ENCODE measurements at regions not wholly inside any gene's neighbourhood (a gene's known extent, or its start where the extent isn't known, plus 50 kb on each side); places are given as distances from the start of the nearest gene placed in this dataset.

DNA sequence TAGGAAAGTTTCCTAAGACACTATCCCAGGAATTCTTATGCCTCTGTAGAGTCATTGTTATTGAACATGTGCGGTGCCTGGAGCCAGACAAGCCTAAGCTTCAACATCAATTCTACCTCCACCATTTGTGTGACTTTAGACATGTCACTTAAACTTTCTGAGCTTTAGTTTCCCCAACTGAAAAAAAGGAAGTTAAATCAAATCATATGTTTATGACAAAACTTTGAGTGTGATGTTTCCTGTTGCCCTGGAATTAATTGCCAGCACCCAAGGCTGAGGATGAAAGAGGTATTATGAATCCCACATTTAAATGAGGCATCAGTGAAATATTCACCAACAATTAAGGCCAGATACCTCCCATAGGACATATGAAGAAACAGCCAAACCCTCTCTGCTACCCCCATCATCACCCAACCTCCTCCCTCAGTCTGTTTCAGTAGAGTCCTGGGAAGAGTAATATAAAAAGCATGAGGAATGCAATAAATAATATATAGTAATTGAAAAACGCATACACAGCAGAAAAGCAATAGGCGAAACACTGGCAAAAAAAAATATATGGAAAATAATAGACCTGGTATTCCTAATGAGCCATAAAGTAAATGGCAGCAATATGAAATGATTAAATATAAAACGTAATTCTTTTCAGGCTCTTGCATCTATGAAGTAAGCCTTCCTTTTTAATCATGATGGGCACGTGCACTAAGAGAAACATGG is 182.0 kb upstream of the DCN start:
- Mint-ChIP-seq H3K4me1 (ENCODE audit: low read depth, unreplicated experiment) (no peaks in the 10 kb centered on the region), H3K27me3 (ENCODE audit: insufficient read depth, unreplicated experiment) (peaks cover 4% of the 10 kb centered on the region), H3K27ac (ENCODE audit: unreplicated experiment) (no peak overlapping the region), H3K36me3 (ENCODE audit: insufficient read depth, unreplicated experiment) (no peaks in the 10 kb centered on the region), H3K4me3 (ENCODE audit: unreplicated experiment) (no peak overlapping the region), H3K9me3 (ENCODE audit: unreplicated experiment) (no peaks in the 10 kb centered on the region)
- H3K4me1 ChIP-seq: no peaks in the 10 kb centered on the region
- POLR2A ChIA-PET: no interaction called here
- TF ChIP-seq, protein P1, sequence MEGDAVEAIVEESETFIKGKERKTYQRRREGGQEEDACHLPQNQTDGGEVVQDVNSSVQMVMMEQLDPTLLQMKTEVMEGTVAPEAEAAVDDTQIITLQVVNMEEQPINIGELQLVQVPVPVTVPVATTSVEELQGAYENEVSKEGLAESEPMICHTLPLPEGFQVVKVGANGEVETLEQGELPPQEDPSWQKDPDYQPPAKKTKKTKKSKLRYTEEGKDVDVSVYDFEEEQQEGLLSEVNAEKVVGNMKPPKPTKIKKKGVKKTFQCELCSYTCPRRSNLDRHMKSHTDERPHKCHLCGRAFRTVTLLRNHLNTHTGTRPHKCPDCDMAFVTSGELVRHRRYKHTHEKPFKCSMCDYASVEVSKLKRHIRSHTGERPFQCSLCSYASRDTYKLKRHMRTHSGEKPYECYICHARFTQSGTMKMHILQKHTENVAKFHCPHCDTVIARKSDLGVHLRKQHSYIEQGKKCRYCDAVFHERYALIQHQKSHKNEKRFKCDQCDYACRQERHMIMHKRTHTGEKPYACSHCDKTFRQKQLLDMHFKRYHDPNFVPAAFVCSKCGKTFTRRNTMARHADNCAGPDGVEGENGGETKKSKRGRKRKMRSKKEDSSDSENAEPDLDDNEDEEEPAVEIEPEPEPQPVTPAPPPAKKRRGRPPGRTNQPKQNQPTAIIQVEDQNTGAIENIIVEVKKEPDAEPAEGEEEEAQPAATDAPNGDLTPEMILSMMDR (IDR thresholded peaks at IDR 0.05; ENCODE audit: insufficient read depth in 1 of 2, low read depth in 1 of 2, low read length in 1 of 2, severe bottlenecking in 1 of 2, unreplicated experiment in 1 of 2): no peak
- no peaks in the 10 kb centered on the region for H3K36me3 ChIP-seq (ENCODE audit: control insufficient read depth, insufficient read depth, low read length)
- BruUV-seq (replicated peaks): no TSS peak
- intact Hi-C loops (cut with micrococcal nuclease; ENCODE audit: unreplicated experiment): loop anchor here (5.0 kb wide), 1 partner anchor 1208 kb away; no protein-coding TSS in a partner anchor
- H3K27me3 ChIP-seq (replicated peaks; ENCODE audit: control insufficient read depth, insufficient read depth, low read length): no peaks in the 10 kb centered on the region
- no peak for DNase-seq
- no peaks in the 10 kb centered on the region for H3K9me3 ChIP-seq
- CTCF ChIA-PET: no interaction called here
- no peak overlapping the region for H3K4me3 ChIP-seq (ENCODE audit: low read depth, low read length)

- Mint-ChIP-seq H3K27ac (ENCODE audit: unreplicated experiment) (no peak overlapping the region), H3K4me3 (ENCODE audit: unreplicated experiment) (no peak overlapping the region), H3K9me3 (ENCODE audit: unreplicated experiment) (no peaks in the 10 kb centered on the region), H3K4me1 (ENCODE audit: low read depth, unreplicated experiment) (peaks cover 8% of the 10 kb centered on the region), H3K36me3 (ENCODE audit: insufficient read depth, unreplicated experiment) (no peaks in the 10 kb centered on the region), H3K27me3 (ENCODE audit: insufficient read depth, unreplicated experiment) (peaks cover 3% of the 10 kb centered on the region)
- POLR2A ChIA-PET: no interaction called here
- Histone ChIP-seq H3K36me3 (ENCODE audit: control insufficient read depth, insufficient read depth, low read length) (no peaks in the 10 kb centered on the region), H3K4me3 (ENCODE audit: low read depth, low read length) (no peak overlapping the region), H3K4me1 (peaks cover 13% of the 10 kb centered on the region), H3K9me3 (no peaks in the 10 kb centered on the region), H3K27me3 (replicated peaks; ENCODE audit: control insufficient read depth, insufficient read depth, low read length) (no peaks in the 10 kb centered on the region)
- BruUV-seq (replicated peaks): no TSS peak
- intact Hi-C loops (cut with micrococcal nuclease; ENCODE audit: unreplicated experiment): loop anchor here (5.0 kb wide), 1 partner anchor 1210 kb away; no protein-coding TSS in a partner anchor
- DNase-seq: peak in 1 of 2 experiments; percentile 12
- TF ChIP-seq, protein P1 (IDR thresholded peaks at IDR 0.05; ENCODE audit: insufficient read depth in 1 of 2, low read depth in 1 of 2, low read length in 1 of 2, severe bottlenecking in 1 of 2, unreplicated experiment in 1 of 2): peak; percentile 37 to 42
- CTCF ChIA-PET: no interaction called here
Observed at GRCh38 chr12:91361864-91362263, 179.2 kb upstream of the DCN start.

DNA sequence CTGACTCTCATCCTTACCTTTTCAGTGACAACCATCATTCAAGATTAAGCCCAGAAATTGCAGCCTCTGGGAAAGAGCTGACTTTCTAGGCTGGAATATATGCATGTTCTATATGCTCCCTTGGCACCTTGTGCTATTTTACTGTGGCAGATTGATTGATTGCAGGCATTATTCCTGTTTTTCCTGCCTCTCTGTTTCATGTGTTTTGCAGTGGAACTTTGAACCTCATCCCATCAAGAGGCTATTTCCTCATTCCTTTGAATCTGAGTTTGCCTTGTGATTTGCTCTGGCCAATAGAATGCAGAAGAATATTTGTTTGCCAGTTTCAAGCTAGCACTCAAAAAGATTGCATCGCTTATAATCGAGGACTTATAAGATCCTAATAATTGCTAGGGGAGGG is 174.8 kb upstream of the DCN start:
- intact Hi-C loops (cut with micrococcal nuclease; ENCODE audit: unreplicated experiment): no loop called here
- ChIA-PET POLR2A (no interaction called here), CTCF (no interaction called here)
- H3K27ac Mint-ChIP-seq (ENCODE audit: unreplicated experiment): peak overlapping the region; percentile 72
- Histone ChIP-seq H3K9me3 (no peaks in the 10 kb centered on the region), H3K27me3 (replicated peaks; ENCODE audit: control insufficient read depth, insufficient read depth, low read length) (no peaks in the 10 kb centered on the region), H3K4me1 (peaks cover 16% of the 10 kb centered on the region), H3K36me3 (ENCODE audit: control insufficient read depth, insufficient read depth, low read length) (no peaks in the 10 kb centered on the region), H3K4me3 (ENCODE audit: low read depth, low read length) (no peak overlapping the region)
- no peaks in the 10 kb centered on the region for H3K27me3 Mint-ChIP-seq (ENCODE audit: insufficient read depth, unreplicated experiment)
- peaks cover 8% of the 10 kb centered on the region for H3K4me1 Mint-ChIP-seq (ENCODE audit: low read depth, unreplicated experiment)
- no peaks in the 10 kb centered on the region for H3K36me3 Mint-ChIP-seq (ENCODE audit: insufficient read depth, unreplicated experiment)
- no TSS peak for BruUV-seq (replicated peaks)
- no peaks in the 10 kb centered on the region for H3K9me3 Mint-ChIP-seq (ENCODE audit: unreplicated experiment)
- TF ChIP-seq, protein P1 (IDR thresholded peaks at IDR 0.05; ENCODE audit: insufficient read depth in 1 of 2, low read depth in 1 of 2, low read length in 1 of 2, severe bottlenecking in 1 of 2, unreplicated experiment in 1 of 2): no peak
- peak in 1 of 2 experiments; percentile 56 for DNase-seq
- peak overlapping the region; percentile 61 for H3K4me3 Mint-ChIP-seq (ENCODE audit: unreplicated experiment)
